ENCODE measurements at regions not wholly inside any gene's neighbourhood (a gene's known extent, or its start where the extent isn't known, plus 50 kb on each side); places are given as distances from the start of the nearest gene placed in this dataset.

DNA sequence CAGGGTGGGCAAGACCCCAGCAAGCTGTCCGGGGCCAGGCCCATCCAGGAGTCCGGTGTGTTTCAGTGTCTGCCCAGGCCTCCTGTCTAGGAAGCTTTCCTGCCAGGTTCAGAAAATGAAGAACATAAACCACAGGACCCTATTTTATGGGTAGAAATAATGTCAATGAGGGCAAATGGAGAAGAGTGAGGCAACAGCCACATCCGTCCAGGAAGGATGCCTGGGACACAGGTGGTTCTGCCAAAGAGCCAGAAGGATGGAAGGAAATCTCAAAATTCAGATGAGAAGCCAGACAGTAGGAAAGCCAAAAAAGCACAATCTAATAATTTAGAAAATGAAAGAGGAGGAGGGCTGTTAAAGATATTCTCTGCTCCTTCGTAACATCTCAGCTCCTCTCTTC, 262.3 kb downstream of the AUH start:
- no peak for DNase-seq (ENCODE audit: low spot score)

DNA sequence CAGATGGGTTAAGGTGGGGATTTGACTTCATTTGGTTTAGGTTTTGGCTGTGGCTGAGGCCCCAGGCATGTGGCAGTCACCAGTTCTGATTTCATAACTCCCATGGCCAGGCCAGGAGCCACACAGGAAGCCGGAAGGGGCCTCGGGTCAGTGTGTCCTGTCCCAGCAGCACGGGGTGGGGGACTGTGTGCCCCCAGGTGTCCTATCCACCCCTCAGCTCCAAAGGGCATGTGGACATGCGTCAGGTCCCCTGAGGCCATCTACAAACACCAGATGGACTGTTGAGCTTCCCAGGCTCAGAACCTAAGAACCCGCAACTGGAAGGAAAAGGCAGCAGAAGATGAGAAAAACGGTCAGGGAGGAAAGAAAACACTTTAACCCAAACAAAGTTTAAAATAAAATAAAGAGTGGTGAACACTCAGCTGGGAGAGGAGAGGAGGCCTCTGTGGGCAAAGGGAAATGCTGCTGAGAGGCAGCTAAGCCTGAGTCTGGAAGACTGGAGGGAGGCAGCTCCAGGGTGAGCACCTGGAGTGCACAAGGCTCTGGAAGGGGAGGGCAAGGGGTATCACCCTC, 260.8 kb downstream of the AUH start:
- DNase-seq (ENCODE audit: low spot score), result peak; percentile 22

DNA sequence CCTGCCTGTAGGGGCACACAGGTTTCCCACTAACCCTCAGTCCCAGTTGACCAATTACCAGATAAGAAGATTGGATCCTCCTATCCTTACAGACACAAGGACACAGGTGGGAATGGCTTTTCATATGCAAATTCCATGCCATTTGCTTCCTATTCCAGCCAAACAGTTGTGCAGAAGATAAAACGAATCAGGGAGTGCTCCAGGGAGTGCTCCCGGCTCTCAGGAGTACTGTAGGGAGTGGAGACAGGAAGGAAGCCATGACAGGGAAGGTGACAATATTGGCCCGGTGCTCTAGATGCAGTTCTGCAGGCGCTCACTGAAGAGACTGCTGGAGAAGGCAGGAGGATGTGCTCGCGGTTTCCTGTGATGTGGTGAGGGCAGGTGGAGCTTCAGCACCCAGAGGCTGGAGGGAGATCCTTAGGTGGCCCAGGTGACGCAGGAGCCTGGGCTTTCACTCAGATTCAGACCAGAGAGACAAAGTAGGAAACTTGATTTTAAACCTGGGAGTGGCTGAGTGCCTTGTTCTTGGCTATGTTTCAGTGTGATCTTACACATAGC, 260.0 kb downstream of the AUH start:
- no peak for DNase-seq (ENCODE audit: low spot score)

DNA sequence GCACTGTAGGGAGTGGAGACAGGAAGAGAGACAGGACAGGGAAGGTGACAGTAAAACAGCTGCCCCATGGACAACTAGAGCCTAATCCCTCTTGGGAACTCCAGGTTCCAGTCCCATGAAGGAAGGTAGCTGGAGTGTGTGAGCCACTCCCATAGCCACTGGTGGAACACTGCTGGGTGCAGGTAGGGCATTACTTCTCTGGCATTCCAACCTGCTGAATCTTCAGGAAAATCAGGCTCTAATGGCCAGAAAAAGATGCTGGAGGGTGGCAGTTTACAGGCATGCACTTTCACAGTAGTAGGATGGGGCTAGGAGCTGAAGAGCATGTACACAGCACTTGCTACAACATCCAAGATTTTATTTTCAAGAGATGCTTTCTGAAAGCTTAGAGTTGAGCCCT, 259.4 kb downstream of the AUH start:
- no peak for DNase-seq (ENCODE audit: low spot score)

DNA sequence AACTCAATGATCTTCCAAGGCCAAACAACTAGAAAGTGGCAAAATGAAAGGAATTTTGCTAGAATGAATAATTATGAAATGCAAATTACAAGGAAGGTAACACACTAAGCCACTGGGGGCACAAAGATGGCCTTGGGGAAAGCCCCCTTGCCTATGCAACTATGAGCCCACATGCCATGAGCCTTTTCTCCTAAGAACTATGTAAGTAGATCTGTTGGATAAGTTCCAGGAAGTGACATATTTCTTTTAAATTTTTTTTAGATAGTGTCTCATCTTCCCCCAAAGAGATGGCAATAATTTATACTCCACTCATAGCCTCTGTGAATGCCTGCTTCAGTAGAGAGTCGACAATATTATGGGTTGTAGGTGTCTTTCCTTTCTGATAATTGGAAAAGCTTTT, 257.8 kb downstream of the AUH start:
- no peak for DNase-seq (ENCODE audit: low spot score)

DNA sequence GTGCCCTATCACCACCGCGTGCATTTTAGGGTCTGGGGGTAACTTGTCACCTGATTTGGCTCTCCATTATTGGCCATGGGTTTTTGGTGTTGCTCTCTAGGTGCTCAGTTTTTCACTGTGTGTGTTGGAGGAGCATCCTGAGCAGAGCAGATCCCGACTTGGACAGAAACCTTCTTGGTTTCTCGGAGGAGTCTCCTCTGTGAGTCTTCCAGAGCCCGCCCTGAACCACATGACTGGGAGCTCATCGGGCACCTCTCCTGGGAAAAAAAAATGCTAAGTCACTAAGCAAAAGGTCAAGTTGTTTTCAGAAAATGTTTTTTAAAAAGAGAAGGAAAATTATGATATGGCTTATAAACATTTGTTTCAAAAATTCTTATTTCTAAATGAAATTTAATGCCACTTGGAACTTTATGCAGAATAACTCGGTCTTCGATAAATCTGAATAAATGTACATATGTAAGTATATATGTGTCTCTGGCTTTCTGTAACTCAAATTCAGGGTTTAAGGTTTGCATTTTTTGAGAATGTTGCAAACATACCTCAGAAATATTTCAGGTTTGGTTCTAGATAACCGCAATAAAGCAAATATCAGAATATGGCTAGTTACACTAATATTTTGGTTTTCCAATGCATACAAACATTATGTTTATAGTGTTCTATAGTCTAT, 255.2 kb downstream of the AUH start:
- DNase-seq (ENCODE audit: low spot score), result no peak

DNA sequence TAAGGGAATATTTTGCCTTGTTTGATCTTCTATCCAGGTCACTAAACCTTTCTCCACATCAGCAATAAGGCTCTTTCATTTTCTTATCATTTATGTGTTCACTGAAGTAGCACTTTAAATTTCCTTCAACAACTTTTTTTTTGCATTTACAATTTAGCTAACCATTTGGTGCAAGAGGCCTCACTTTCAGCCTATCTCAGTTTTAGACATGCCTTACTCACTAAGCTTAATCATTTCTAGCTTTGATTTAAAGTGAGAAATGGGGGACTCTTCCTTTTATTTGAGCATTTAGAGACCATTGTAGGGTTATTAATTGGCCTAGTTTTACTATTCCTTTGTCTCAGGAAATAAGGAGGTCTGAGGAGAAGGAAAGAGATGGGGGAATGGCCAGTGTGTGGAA, 250.5 kb downstream of the AUH start:
- DNase-seq (ENCODE audit: low spot score), result no peak

DNA sequence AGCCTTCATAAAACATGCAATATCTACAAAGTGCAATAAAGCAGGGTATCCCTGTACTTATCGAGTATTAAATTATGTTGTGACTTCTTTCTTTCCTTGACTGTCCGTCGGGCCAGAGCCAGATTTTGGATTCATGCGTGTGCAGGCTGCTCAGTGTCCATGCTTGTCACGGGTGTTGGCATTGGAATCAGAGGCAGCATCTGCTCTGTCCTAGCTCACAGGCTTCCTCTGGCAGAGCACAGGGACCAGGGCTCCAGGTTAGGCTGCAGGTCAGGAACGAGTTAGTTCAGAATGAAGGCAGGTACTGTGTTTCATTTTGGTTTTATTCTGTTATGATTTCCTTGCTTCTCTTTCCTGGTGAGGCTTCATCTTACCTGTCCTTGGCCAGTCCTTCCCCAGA, 249.8 kb downstream of the AUH start:
- DNase-seq (ENCODE audit: low spot score), result no peak

DNA sequence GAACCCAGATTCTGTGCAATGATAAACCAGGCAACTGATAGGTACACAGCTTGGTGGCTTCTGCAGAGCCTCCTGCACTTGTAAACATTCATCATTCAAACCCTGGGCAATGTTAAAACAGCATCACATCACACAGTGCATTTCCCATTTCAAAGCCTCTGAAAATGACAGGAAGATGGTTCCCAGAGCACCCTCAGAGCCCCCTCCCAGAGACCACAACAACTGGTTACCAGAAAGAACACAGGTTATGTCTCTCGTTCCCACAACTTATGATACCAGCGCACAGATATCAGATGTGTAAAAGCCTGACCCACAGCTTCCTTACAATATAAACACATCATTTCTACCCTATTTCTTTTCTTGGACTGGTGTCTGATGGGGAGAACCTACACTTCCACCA, 248.7 kb downstream of the AUH start:
- no peak for DNase-seq (ENCODE audit: low spot score)

DNA sequence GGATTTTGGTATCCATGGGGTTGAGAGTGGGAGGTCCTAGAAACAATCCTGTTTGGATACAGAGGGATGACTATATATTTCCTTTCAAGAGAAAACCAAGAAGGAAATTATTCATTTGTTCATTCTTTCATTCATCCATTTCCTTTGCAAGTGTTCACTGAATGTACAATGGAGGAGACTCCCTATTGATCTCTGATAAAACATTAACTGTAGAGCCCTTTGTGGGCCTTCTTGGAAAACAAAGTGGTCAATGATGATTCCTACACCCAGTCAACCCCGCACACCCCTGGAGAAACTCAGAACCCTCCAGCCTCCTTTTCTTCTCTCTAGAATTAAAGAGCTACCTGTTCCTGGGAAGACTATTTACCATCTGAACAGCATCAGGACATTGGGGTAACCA, 247.3 kb downstream of the AUH start:
- DNase-seq (ENCODE audit: low spot score), result no peak

DNA sequence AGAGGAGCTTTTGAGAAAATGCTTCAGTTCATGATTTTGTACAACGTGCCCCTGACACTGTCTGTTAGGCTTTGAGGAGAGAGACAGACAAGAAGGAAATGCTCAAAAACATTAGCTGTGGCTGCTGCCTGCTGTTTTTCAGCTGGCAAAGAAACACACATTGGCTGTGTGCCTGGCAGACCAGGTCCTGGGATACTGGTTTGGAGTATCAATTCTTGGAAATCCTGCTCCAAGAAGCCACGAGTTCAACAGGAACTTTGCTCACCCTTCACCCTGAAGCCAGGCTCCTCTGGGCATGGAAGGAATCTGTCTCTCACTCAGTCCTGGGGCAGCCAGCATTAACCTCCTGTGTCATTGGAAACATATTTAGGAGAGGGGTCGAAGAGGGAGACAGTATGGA, 245.5 kb downstream of the AUH start:
- DNase-seq (ENCODE audit: low spot score), result no peak

DNA sequence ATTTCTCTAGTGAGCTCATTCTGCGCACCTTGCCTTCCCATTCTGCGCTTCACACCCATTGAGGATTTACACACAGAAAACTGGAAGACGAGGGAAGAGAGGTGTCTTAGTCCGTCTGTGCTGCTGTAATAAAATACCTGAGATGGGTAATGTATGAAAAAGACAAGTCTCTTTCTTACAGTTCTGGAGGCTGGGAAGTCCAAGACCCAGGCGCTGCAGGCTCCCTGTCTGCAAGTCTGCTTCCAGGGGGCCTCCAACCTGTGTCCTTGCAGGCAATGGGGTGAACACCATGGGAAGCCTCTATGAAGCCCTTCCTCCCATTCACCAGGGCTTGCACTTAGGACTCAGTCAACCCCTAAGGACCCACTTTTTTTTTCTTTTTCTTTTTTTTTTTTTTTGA, 245.0 kb downstream of the AUH start:
- DNase-seq (ENCODE audit: low spot score), result no peak

DNA sequence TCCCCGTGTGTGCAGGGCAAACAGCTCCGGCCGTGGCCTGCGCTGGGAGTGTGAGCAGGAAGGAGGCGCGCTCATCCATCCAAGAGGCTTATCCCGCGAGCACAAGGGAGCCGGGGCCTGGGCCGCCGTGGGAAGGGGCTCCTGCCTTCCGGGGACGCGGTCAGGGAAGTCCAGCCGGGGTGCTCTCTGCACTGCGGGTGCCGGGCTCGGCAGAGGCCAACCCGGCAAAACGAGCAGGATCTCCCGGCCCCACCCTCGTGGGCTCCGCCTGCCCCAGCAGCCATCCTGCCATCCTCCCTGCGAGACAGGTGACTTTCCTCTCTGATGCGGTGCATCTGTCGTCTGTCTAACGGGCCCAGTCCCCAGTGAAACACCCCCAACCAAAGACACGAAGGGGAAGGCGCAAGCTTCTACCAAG, 244.2 kb downstream of the AUH start:
- no peak for DNase-seq (ENCODE audit: low spot score)

DNA sequence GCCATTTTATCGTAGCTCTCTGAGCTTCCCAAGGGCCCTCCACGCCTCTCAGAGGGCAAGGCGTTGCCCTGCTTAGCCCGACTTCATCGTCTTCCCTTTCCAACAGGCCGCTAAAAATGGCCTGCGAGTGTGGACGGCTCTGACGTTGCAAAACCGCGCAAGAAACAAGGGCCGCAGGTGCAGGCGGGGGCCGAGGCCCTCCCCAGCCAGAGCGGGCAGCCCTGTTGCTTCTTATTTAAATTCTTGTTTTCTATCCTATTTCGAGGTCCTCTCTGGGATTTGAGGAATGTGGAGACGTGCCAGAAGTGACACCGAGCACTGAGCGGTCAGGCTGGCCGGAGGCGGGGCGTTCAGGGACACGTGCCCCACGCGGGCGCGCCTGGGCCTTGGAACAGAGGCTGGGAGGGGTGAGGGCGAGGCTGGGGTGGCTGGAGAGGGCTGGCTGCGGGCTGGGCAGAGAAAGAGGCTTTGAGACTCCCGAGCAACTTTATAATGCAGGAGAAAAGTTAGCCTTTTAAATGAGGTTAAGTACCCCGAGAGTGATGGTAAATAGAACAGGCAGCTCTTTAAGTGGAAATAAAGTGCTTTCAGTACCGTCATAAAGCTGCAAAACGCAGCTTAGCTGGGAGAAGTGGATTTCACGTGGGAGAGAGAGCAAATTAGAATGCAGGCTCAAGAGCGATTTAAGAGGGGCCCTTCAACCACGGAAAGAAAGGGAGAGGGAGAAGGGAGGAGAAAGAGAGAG, 243.6 kb downstream of the AUH start:
- DNase-seq (ENCODE audit: low spot score), result peak; percentile 91

DNA sequence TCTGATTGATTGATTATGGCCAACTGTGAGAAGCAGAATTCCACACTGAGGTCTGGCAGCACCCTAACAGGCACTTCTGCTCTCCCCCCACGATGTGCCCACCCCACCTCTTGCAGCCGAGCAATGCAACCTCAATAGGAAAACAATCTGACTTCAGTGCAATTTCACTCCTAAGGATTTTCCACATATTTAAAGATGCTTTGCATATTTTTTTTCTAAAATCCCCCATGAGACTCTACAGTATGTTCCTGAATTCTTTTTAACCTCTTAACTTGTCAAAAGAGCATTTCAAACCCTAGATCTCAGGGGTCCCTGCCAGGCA, 243.1 kb downstream of the AUH start:
- DNase-seq (ENCODE audit: low spot score), result no peak

DNA sequence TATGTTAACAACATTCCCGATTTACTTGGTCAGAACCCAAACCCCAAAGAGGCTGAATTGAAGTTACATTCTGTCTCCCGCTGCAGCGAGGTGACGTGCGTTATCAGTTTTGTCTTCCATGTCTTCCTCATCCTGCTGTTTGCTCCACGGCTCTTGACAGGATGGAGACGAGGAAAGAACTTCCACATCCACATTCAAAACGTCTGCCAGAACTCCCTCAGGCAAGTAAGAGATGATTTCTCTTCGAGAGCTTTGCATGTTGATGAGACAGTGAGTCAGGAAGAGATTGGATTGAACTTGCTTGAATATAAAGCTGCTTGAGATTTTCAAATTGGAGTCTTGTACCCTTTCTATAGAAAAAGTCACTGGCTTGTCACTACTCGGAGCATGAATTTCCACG, 242.6 kb downstream of the AUH start:
- peak; percentile 43 for DNase-seq (ENCODE audit: low spot score)

DNA sequence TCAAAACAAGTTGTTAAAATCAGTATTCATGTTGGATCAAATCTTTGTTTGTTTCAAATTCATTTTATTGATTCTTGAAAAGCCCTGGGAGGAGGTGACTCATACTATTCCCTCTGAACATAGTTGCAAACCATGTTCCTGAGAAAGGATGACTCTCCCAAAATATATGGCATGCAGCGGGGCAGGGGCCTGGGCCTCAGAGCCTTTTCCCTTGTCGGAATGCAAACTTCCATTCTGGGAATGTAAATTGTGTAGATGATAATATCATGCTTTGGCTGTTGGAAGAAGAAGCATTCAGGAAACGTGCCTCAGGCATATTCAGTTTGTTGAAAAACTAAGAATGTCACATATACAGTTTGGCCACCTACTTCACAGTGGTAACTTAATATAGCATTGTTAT, 242.0 kb downstream of the AUH start:
- peak; percentile 63 for DNase-seq (ENCODE audit: low spot score)

DNA sequence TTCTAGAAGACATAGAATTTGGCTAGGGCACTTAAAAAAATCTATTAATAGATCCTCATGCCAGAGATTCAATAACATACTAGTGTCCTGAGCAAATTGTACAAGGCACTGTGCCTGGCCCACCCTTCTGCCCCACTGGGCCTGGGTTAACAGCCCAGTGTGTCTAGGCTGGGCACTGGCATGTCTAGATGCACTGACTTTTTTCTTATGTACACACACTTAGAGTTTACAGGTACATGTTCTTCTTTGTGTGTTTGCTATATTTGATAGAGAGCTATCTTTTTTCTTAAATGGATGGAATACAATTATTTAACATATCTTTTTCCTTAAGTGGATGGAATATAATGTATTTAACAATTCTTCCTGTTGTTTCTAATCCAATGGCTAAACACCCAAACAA, 241.5 kb downstream of the AUH start:
- no peak for DNase-seq (ENCODE audit: low spot score)

DNA sequence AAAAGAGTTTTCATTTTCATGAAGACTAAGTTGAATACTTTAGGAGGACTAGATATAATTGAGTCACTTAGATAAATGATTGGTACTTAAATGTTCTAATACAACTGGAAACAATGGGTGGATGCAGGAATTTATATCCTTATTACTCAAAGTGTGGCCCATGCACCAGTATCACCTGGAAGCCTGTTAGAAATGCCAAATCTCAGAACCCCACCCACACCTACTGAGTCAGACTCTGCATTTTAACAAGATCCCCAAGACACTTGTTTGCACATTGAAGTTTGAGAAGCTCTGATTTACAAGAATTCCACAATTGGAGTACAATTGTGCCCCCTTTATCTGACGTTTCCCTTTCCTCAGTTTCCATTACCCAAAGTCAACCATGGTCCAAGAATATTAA, 239.0 kb downstream of the AUH start:
- no peak for DNase-seq (ENCODE audit: low spot score)

DNA sequence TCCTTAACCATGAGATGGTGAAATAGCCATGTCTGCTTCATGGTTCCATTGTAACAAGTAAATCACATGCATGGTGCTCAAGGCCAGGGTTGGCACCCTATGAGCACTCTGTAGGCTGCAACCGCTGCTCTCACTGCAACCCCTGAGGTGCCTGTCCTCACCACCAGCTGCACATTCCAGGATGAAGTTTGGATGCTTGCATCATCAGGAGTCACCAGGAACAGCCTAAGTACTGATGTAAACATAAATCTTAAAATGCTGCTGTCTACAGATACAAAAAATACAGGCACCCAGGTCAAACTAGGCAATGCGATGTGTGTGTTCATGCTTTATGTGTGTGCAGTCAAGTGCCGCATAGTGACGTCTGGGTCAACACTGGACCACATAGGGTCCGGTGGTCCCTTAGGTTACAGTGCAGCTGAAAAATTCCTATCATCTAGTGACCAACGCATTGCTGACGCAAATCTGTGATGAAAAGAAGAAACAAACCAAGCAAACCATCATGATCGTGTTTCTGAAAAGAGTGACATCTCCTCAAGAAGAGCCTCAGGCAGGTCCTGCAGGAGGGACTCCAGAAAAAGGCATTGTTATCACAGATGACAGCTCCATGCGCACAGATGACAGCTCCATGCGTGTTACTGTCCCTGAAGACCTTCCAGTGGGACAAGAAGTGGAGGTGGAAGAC, 234.8 kb downstream of the AUH start:
- peak; percentile 28 for DNase-seq (ENCODE audit: low spot score)

DNA sequence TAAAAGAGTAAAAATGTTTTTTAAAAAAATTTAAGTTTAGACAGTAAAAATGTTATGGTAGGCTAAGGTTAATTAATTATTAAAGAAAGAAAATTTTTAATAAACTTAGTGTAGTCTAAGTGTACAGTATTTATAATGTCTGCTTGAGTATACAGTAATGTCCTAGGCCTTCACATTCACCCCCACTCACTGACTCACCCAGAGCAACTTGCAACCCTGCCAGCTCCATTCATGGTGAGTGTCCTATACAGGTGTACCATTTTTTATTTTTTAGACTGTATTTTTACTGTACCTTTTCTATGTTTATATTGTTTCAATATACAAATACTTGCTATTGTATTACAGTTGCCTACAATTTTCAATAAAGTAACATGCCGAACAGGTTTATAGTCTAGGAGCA, 234.1 kb downstream of the AUH start:
- no peak for DNase-seq (ENCODE audit: low spot score)

DNA sequence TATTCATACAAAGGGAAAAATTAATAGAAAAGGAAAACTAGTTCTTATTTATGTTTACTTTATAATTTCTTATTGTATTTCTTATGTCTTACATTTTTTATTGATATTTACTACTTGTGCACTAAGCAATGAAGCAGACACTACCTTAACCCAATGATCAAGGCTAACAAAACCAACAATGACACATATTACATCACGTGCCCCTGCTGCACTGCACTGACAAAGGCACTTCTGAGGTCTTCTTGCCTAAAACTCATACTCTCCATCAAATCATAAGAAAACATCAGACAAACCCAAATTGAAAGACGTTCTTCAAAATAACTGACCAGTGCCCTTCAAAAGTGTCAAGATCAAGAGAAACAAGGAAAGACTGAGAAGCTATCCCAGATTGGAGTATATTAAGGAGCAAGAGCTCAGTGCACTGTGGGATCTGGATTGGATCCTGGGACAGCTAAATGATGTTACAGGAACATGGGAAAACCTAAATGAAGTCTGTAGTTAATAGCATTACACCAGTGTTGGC, 230.9 kb downstream of the AUH start:
- DNase-seq (ENCODE audit: low spot score), result no peak

DNA sequence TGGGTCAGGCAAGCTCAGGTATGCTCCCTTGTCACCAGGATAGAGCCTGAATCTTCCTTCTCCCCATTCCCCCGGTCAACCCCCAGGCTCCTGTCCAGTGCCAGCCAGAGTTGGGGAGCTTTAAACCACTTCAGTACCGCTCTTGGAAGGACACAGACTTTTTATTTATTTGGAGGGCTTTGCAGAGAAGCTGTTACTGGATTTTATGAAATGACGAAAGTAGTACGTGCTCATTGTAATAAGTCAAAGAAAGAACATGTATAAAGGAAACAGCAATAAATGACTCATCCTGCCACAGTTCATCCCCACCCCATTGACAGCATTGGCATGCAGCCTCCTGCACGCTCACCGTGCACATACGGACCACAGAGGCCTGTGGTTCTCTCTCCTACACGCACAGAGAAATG, 230.3 kb downstream of the AUH start:
- DNase-seq (ENCODE audit: low spot score), result peak; percentile 92
